ENCODE measurements at regions not wholly inside any gene's neighbourhood (a gene's known extent, or its start where the extent isn't known, plus 50 kb on each side); places are given as distances from the start of the nearest gene placed in this dataset.

DNA sequence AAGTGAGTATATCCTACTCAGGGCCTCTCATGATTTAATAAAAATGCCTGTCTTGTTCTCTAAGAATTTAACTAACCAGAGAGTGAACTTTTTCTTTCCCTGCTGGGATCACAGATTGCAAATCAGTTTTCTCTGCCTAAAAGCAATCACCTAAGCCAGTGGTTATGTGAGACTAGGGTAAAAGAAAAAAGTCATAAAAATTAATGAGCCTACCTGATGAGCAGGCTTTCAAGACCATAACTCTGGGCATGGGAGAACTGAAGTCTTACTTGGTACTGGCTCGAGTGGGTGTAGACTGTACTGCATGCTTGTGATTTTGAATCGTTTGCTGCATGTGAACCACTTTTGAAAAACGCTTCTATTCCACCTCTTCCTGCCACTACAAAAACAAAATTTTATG is 1677.0 kb upstream of the LRRTM1 start:
- no peak for DNase-seq

DNA sequence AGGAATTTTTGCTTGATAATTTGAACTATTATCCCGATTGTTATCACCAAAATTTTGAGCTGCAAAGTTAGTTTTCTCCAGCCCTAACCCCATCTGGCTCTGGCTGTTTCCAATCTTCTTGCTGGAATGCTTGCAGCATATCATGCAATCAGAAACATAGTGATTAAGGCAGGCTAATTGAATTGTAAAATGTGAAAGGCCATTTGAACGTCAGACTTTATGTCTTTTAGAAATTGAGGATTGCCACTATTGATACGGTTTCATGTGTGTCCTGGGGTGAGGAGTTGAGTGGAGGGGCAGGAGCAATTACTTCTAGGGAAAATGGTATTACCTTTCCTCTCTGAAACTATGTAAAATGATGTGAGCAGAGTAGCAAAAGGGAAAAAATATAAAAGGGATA is 1674.5 kb upstream of the LRRTM1 start:
- no peak for DNase-seq

DNA sequence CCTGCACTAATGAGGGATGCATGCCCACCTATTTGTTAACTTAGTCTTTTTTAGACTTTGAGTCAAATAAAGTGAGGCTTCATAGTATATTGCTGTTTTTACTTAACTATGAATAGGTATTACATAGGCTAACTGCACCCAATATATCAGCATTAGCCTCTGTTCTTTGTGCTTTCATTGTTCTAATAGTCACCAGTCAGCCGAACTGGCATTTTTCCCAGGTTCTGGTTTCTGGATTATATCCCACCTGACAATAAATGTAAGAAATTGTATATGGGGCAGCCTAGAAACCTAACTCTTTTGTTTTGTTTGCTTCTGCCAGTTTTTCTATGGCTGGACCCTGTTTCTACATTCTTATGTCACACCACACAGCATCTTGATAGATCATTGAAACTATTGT is 1672.4 kb upstream of the LRRTM1 start:
- DNase-seq: no peak

DNA sequence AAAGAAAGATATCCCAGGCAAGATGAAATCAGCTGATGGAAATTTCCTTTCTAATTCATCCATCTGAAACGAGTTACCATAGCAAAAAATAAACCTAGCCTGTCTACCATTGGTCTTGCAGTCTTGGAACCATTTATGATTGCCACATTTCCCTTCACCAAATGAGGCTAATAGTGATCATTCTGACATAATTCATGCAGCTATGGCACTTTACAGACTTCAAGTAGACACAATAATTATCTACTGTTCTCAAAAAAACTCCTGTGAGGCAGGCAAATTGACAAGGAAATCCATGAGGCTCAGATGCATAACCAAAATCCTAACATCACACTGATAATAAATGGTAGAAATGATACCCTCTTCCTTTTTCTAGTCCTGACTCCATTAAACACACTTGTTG is 1669.7 kb upstream of the LRRTM1 start:
- no peak for DNase-seq

DNA sequence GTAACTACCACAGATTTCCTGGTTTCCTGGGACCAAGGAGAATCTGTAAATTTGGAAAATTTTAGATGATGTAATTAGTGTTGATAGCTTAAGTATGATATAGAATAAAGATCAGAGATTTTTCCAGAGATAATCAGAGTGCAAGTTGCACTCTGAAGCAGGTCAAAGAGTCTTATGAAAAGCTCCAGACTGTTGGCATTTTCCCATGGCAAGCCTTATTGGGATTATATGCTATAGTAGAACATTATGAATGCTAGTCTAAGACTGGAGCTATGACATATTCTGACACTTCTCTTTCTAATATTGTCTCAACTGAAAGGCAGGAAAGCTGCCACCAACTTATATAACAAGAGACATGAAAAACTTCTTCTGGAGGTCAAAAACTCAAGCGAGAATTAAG is 1638.3 kb upstream of the LRRTM1 start:
- DNase-seq: no peak

DNA sequence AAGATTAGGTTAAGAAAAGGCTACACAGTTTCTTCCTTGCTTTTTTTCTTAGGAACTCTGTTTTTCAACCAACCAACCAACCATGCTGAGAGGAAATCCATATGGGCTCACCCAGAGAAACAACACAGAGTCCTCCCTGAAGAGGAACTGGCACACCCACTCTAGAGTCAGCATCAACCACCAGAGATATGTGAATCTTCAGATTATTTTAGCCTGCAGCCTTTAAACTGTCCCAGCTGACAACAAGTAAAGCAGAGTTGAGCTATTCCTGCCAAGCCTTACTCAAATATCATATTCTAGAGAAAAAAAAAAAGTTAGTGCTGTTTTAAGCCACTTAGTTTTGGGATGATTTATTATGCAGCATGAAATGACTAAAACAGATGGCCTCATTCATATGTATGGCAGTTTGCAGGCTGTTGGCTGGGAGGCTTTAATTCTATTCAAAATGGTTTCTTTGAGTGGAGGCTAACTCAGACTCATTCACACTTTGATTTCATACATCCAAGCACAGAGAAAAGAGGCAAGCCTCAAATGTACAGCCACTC is 1637.7 kb upstream of the LRRTM1 start:
- no peak for DNase-seq

DNA sequence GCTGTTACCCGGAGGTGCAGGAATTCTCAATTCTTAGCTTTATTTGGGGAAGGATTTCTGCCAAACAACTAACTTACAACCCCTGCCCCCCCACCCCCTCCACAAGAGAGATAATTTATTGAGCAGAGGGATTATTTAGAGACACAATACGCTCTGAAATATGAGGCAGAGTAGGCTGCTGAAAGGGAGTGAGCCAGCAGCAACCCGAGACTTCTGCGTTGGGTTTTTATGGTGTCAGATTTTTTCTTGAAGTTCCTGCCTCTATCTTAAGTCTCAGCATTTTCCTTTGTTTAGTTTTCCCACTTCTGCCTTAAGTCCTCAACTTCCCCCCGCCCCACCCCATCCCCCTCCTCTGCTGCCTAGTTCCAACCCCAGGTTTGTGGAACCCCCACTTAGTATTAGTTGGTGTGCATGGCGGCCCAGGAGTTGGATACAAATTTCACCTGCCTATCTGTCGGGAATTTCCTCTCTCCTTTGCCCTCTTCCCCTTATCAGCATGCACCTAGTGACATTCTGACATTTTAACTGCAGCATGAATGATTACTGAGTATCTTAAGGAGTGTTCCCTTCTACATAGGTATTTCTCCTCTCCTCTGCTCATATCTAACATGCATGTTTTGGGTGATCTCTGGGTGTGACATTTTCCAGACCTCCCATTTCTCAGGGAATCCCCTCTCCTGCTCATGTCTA is 1635.9 kb upstream of the LRRTM1 start:
- DNase-seq: no peak

DNA sequence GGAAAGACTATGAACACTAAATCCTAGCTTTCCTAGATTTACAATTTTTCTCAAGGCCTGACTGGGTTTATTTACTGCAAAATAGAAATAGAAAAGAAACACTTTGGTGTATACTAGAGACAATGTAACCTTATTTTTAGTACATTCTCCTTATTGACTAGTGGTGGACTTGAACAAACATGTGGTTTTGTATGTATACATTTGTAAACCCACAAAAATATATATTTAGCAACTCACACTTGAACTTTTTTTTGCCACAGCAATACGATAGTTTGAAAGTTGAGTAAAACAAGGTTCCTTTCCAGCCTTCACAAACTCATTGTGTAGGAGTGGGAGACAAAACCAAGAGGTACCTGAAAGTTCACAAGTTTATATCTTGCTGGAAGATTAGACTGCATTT is 1633.4 kb upstream of the LRRTM1 start:
- DNase-seq: no peak

DNA sequence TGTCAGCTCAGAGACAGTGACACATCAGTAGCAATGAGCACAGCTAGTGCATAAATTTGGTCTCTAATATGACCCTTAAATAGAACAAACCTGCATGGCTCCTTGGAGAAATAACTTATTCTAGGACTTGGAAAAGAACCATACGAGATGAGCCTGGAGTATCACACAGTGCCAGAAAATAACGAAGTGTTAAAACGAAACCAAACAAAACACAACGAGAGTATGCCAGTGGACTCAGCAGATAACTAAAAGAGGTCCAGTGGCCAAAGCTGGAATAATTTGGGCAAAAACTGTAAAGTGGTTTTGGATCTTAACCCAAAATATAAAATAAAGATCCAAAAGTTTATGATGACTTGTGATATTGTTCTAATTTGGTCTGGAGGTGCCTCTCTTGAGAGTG is 1599.0 kb upstream of the LRRTM1 start:
- no peak for DNase-seq

DNA sequence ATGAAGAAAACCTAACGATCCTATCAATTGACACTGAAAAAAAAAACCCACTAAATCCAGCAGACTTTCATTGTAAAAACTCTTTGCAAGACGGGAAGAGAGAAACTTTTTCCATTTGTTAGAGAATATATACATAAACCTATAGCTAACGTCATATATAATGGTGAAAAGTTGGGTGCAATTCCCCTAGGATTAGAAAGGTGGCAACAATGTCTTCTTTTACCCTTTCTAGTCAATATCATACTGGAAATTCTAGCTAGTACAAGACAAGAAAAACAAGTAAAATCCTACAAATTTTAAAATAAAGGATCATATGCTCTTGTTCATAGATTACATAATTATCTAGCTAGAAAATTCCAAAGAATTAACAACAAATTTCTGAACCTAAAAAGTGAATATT is 1596.5 kb upstream of the LRRTM1 start:
- DNase-seq: no peak

DNA sequence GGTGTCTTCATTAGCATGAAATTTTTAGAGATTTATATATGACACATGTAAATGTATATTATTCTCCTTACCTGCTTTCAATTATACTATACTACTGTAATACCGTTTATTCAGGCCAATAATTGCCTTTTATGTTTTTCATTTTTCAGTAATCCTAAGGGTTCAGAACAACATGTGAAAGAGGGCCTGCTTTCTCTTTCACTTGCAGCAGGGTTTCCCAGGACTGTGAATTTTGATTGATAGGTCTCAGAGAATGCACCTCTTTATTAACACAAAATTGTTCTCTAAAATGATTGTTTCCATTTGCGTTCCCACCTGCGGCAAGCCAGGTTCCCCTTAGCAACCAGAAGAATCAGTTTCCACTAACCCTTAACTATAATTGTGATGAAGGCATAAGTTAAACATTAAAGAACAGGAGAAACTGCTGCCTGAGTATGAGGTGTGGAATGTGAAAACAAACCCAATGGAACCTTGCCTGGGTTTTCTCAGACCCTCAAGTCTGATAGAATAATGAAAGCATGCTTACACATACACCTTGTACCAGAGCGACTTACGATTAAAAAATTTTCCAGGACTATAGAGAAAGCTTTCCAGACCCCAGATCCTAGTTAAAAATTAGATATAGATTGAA is 1591.2 kb upstream of the LRRTM1 start:
- no peak for DNase-seq

DNA sequence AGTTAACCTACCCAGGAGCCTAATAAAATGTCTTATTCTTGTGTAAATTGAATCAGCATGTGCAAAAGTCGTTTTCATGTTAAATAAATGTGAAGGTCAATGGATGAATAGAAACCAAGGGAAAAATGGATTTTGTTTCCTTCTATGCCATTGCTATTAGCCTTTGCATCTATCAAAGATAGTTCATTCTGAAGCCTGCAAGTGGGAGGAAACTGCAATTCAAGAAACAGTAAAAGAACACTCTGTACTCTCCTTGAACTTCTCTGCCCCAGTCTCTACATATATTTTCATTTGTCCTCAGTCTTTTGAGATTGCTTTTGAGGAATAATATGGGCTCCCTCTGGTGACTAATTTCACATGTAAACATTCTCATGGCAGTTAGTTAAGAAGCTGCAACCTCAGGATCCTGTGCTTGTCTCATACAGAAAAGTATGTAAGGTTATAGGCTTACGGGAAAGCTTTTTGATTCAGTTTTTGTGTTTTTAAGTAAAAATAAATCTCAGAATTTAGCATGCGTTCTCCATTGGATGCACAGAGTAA is 1590.0 kb upstream of the LRRTM1 start:
- DNase-seq: no peak

DNA sequence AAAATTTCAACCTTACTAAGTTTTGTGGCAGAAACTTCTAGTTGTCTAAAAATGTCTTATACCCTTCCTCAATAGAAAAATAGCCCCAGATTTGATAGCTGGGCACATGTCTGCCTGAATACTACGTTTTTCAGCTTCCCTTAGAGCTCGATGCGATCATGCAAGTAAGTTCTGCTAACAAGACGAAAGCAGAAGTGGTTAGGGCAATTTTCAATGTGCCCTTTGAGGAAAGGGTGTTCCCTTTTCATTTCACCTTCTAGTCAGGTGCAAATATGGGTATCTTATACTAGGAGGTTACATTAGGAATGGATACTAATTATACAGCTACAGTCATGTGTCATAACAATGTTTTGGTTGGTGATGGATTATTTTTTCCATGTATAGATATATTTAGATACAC is 1572.1 kb upstream of the LRRTM1 start:
- no peak for DNase-seq

DNA sequence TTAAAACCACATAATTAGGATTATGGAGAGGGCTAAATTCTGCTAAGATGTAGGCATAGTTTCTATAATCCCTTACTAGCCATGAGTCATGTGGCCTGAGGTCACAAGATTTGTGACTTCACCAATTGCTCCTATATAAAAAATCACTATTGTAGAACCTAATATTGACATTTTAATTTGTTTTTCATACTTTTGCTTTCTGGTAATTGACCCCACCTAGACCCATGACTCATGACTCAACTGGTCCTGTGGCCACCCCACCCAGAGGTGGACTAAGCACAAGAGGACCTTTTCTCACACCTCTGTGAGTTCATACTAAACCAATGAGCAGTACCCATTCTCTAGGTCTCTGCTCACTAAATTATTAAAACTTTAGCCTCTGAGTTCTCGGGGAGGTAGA is 1567.5 kb upstream of the LRRTM1 start:
- no peak for DNase-seq

DNA sequence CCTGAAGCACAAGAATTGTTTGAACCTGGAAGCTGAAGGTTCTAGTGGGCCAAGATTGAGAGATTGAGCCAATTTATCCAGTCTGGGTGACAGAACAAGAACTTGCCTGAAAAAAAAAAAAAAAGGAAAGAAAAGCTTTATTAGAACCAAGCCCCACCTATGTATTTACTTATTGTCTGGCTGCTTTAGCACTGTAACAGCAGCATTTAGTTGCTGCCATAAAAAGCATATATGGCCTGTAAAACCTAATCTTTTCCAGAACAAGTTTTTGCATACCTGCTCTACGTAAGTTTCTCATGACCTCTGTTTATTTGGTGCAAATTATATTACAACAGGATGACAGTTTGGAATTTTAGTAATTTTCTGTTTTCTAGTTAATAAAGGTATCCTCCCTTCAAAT is 1565.6 kb upstream of the LRRTM1 start:
- DNase-seq: no peak

DNA sequence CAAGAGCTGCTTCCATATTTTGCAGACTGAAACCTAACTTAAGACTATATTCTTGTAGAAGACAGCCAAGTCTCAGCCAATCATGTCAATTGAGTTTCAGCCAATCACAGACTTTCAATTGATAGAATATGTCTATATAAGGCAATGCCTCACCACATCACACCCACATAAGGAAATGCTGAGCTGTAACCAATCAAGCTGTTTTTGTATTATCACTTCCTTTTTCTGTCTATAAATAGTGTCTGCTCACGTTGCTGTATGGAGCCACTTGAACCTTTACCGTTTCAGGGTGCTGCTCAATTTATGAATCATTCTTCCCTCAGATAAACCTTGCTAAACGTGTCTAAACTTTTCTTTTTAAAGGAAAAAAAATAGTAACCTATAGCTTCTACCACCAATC is 1554.4 kb upstream of the LRRTM1 start:
- no peak for DNase-seq

DNA sequence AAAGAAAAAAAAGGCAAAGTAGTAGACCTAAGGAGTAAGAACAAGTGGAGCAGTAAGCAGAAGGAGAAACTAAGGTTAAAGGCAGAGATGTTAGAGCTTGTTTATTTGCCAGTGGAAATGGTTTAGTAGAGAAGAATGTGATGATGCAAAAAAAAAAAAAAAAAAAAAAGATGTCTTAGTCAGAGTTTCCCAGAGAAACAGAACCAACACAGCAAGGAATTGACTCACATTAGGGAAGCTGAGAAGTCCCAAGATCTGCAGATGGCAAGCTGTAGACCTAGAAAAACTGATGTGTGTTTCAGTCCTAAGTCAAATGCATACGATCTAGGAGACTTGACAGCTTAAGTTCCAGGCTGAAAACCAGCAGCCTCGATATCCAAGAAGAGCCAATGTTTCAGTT is 1548.8 kb upstream of the LRRTM1 start:
- no peak for DNase-seq

DNA sequence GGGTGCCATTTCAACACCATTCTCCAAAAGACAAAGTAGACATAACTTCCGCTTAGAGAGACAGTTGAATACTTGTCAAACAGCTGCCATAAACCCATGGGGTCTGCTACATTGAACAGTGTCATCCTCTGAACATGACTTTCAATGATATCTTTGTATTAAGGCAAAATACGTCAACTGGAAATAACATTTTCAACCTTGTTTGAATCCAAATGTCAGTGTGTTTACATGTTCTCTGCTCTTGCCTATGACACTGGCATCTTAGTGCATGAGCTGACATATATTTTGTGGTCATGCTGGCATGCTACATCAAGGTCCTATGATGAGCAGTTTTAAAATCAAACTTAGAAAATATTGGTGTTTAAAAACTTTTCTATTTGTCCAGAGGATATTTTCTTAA is 1548.1 kb upstream of the LRRTM1 start:
- DNase-seq: no peak

DNA sequence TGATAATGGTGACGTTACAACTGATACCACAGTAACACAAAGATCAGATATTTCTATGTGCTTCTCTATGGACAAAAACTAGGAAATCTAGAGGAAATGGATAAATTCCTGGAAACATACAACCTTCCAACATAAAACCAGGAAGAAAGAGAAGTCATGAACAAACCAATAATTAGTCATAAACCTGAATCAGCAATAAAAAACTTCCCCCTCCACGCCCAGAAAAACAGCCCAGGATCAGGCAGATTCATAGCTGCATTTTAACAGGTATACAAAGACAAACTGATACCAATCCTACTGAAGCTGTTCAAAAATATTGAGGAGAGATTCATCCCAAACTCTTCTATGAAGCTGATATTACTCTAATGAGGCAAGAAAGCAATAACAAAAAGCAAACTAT is 1535.2 kb upstream of the LRRTM1 start:
- DNase-seq: no peak

DNA sequence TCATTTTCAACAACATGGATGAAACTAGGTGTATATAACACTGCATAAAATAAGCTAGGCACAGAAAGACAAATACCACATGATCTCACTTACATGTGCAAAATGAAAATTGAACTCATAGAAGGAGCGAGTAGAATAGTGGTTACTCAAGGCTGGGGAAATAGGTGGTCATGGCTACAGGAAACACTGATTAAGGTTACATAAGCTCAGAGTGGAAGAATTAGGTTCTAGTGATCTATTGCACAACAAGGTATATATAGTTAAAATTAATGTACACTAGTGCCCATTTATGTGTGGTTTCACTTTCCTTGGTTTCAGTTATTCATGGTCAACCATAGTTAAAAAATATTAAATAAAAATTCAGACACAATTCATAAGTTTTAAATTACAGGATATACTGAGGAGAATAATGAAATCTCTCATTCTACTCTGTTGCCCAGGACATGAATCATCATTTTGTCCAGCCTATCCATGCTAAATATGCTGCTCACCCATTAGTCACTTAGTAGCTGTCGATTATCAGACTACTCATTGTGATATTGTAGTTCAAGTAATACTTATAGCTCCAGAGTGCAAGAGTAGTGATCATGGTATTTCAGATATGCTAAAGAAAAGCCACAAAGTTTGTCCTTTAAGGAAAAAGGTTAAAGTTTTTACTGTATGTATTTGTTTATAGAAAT is 1530.9 kb upstream of the LRRTM1 start:
- no peak for DNase-seq

DNA sequence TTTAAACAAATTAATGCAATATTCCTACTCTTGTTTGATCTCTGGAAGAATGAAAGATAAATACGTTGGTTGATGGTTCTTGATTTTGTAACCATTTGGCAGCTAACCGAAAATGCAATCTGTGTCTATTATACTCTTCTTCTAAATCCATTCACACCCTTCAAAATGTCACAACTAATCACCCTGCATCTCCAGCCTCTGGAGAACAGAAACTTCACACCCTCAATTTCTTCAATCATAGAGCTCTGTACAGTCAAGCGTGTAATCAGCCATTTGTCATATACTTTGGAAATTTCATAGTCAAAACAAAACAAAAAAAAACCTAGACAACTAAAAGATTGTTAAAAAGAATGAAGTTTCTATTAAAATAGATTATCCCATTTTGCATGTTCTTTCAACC is 1482.3 kb upstream of the LRRTM1 start:
- no peak for DNase-seq

DNA sequence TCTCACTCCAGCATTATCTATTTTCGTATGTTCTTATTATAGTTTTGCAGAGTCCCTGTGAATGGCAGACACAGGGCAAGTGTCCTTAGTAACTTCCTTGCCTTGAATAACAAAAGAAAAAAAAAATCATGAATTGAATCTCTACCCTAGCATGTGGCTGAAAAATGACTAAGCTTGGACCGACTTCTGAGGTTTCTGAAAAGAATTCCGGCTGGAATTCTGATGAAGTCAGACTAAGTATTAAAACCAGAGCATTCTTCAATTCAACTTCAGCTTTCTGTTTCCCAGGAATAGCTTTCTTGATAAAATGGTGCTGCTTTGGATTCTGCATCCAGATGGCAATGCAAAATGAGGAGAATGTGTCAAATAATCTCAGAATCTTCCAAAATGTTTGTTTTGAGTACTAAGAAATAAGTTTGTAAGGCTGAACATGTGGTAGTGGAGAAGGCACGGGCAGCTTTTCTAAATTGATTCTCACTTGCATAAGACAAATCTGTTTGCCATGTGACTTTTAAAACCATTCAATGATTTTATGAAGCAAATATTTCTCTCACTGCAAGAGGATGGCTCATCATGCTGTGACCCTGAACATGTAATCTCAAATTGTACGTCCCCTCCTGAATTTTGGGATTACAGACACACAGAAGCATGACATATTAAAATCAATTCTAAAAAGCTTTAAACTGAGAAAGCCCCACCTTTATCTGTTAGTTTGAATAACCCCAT is 1462.8 kb upstream of the LRRTM1 start:
- DNase-seq: no peak

DNA sequence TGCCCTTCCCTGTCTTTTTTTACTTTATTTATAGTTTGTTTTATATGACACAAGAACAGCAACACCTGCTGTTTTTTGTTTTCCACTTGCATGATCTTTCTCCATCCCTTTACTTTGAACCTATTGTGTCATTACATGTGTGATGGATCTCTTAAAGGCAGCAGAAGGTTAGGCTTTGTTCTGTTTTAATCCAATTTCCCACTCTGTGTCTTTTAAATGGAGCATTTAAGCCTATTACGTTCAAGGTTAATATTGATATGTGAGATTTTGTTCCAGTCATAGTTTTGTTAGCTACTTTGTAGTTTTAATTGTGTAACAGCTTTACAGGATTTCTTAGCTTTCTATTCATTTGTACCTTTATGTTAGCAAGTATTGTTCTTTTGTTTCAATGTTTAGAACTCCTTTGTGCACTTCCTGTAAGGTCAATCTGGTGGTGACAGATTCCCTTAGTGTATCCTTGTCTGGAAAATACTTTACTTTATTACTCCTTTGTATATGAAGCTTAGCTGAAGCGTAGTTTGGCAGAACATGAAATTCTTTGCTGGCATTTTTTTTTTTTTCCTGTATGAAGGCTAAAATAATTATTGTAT is 1443.0 kb upstream of the LRRTM1 start:
- no peak for DNase-seq

Measured in NCI-H2227 treated with DMSO at 0.1 percent for 48 hours (cell line).